Nephron progenitor cell (in vitro differentiated cells): ENCODE measurements at regions not wholly inside any gene's neighbourhood (a gene's known extent, or its start where the extent isn't known, plus 50 kb on each side); places are given as distances from the start of the nearest gene placed in this dataset.
A peak's percentile ranks its signal among the peaks of the same experiment; 100 is the strongest.

Experiments
- DNase-seq: peaks from one replicate; pipeline ENCODE4 v3.0.0; 2021
- H3K27ac Mint-ChIP-seq: 2 replicates; pipeline ENCODE4 v1.8.0; 2021; ENCODE audit warnings: mild to moderate bottlenecking, moderate library complexity, mixed read lengths
- H3K27me3 Mint-ChIP-seq: 2 replicates; pipeline ENCODE4 v1.8.0; 2021; ENCODE audit warnings: mild to moderate bottlenecking, low read depth, mixed read lengths; ENCODE audit not compliant: poor library complexity
- H3K36me3 Mint-ChIP-seq: 2 replicates; pipeline ENCODE4 v1.8.0; 2021; ENCODE audit warnings: low read depth, mixed read lengths
- H3K4me1 Mint-ChIP-seq: 2 replicates; pipeline ENCODE4 v1.8.0; 2021; ENCODE audit warnings: mixed read lengths
- H3K4me3 Mint-ChIP-seq: 2 replicates; pipeline ENCODE4 v1.8.0; 2021; ENCODE audit warnings: mild to moderate bottlenecking, moderate library complexity, mixed read lengths
- H3K9me3 Mint-ChIP-seq: 2 replicates; pipeline ENCODE4 v1.8.0; 2021; ENCODE audit warnings: mild to moderate bottlenecking, moderate library complexity, mixed read lengths
- CTCF ChIP-seq: fragments of 200-600 bp; sonication (generic); IDR thresholded peaks from 2 replicates; pipeline ENCODE4 v1.5.0; 2021; ENCODE audit warnings: antibody characterized with exemption

- Mint-ChIP-seq H3K4me1 (peaks cover 32% of the 10 kb centered on the region), H3K27ac (peak overlapping the region; percentile 78), H3K4me3 (peak overlapping the region; percentile 29), H3K36me3 (no peaks in the 10 kb centered on the region), H3K27me3 (peaks cover 13% of the 10 kb centered on the region), H3K9me3 (peaks cover 20% of the 10 kb centered on the region)
- peak; percentile 22 for DNase-seq
- no peak for TF ChIP-seq CTCF
Observed at GRCh38 chr1:117780687-117781475, 148.5 kb downstream of the GDAP2 start.

- H3K27ac Mint-ChIP-seq = no peak overlapping the region
- H3K4me3 Mint-ChIP-seq = no peak overlapping the region
- peaks cover 18% of the 10 kb centered on the region for H3K27me3 Mint-ChIP-seq
- no peak for TF ChIP-seq CTCF
- peaks cover 32% of the 10 kb centered on the region for H3K4me1 Mint-ChIP-seq
- peaks cover 20% of the 10 kb centered on the region for H3K9me3 Mint-ChIP-seq
- no peak for DNase-seq
- no peaks in the 10 kb centered on the region for H3K36me3 Mint-ChIP-seq
Observed at GRCh38 chr1:117782056-117782455, 147.4 kb downstream of the GDAP2 start.

- no peak for TF ChIP-seq CTCF
- H3K4me1 Mint-ChIP-seq = peaks cover 32% of the 10 kb centered on the region
- peaks cover 13% of the 10 kb centered on the region for H3K9me3 Mint-ChIP-seq
- peaks cover 16% of the 10 kb centered on the region for H3K27me3 Mint-ChIP-seq
- H3K27ac Mint-ChIP-seq = peak overlapping the region; percentile 6
- no peak for DNase-seq
- H3K4me3 Mint-ChIP-seq = no peak overlapping the region
- H3K36me3 Mint-ChIP-seq = no peaks in the 10 kb centered on the region
Observed at GRCh38 chr1:117783606-117784396, 145.6 kb downstream of the GDAP2 start.

GRCh38 chr1:117788014-117788413, 141.4 kb downstream of the GDAP2 start:
- Mint-ChIP-seq H3K36me3 (no peaks in the 10 kb centered on the region), H3K9me3 (peaks cover 8% of the 10 kb centered on the region), H3K27me3 (peaks cover 9% of the 10 kb centered on the region), H3K27ac (no peak overlapping the region), H3K4me3 (no peak overlapping the region), H3K4me1 (peaks cover 12% of the 10 kb centered on the region)
- no peak for TF ChIP-seq CTCF
- no peak for DNase-seq

GRCh38 chr1:117793413-117793812, 136.0 kb downstream of the GDAP2 start:
- peaks cover 20% of the 10 kb centered on the region for H3K4me1 Mint-ChIP-seq
- H3K9me3 Mint-ChIP-seq = peaks cover 8% of the 10 kb centered on the region

More at GRCh38 chr1:117793413-117793812, 136.0 kb downstream of the GDAP2 start:
- H3K4me3 Mint-ChIP-seq = no peak overlapping the region
- no peak for TF ChIP-seq CTCF
- no peaks in the 10 kb centered on the region for H3K27me3 Mint-ChIP-seq
- peak overlapping the region; percentile 21 for H3K27ac Mint-ChIP-seq
- no peaks in the 10 kb centered on the region for H3K36me3 Mint-ChIP-seq
- no peak for DNase-seq
